ENCODE measurements at regions not wholly inside any gene's neighbourhood (a gene's known extent, or its start where the extent isn't known, plus 50 kb on each side); places are given as distances from the start of the nearest gene placed in this dataset.

DNA sequence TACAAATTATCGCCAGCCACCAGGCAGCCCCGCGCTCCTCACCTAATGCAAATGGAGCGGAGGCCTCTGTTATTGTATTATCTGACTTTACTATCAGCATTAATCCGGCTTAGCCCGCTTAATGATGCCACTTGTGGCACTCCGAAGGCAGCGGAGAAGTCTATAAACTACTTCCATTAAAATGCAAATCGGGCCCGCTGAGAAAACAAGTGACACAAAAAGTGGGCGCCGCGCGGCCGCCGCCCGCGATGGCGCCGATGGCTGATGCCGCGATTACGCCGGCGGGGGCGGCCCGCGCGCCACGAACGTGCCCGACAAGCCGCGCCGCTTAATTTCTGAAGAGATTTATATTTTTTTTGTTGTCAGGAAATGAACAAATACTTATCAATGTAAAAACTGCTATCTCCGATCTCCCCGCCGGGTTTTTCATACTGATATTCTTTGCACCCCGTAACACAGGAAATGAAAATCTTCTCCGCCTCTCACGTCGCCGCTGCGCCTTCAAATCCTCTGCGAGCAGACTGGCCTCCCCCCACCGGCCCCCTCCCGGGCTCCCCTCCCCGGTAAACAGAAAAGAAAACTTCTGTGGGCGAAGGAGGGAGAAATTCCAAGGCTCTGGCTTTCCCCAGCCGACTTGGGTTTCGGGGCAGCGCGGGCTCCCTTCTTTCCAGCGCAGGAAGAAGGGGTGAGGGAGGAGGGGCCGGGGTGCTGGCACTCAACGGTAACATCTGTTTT lies 221.8 kb downstream of the INSIG2 start:
- DNase-seq (ENCODE audit: low read depth): peak; percentile 54
- TF ChIP-seq, protein P1, sequence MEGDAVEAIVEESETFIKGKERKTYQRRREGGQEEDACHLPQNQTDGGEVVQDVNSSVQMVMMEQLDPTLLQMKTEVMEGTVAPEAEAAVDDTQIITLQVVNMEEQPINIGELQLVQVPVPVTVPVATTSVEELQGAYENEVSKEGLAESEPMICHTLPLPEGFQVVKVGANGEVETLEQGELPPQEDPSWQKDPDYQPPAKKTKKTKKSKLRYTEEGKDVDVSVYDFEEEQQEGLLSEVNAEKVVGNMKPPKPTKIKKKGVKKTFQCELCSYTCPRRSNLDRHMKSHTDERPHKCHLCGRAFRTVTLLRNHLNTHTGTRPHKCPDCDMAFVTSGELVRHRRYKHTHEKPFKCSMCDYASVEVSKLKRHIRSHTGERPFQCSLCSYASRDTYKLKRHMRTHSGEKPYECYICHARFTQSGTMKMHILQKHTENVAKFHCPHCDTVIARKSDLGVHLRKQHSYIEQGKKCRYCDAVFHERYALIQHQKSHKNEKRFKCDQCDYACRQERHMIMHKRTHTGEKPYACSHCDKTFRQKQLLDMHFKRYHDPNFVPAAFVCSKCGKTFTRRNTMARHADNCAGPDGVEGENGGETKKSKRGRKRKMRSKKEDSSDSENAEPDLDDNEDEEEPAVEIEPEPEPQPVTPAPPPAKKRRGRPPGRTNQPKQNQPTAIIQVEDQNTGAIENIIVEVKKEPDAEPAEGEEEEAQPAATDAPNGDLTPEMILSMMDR (conservative IDR thresholded peaks at IDR 0.05; ENCODE audit: control insufficient read depth, insufficient read depth, low read depth, low read length): no peak
- peak overlapping the region; percentile 58 for H3K4me3 ChIP-seq (ENCODE audit: control insufficient read depth, low read depth, low read length)

DNA sequence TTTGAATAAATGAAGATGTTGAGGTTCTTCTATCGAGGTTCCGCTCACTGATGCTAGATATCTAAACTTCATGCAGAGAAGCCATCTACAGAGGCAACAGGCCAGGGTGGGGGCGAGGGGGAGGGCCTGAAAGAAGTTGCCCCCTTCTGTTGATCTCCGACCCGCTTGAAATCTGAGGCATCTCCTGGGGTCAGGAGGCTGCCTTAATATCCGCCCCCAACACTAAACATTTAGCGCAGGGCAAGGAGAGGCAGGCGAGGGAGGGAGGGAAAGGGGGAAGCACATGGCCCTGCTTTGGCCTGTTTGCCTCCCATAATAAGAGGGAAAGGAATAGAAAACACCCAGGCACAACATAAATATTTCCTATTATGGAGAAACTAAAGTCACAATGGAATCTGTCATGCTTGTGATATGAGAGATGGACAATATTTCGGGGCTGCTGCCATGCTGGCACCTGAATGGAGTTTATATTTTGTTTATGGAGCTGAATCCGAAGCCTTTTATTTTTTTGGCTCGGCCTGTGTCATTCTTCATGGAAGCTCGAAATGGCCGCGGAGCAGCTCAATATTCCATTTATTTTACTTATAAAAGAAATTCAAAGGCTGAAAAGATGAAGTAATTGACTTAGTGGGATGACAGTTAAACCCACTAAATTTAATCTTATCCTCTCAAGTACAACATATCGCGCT lies 221.1 kb downstream of the INSIG2 start:
- peak overlapping the region; percentile 58 for H3K4me3 ChIP-seq (ENCODE audit: control insufficient read depth, low read depth, low read length)
- TF ChIP-seq, protein P1 (conservative IDR thresholded peaks at IDR 0.05; ENCODE audit: control insufficient read depth, insufficient read depth, low read depth, low read length): no peak
- peak; percentile 14 for DNase-seq (ENCODE audit: low read depth)

DNA sequence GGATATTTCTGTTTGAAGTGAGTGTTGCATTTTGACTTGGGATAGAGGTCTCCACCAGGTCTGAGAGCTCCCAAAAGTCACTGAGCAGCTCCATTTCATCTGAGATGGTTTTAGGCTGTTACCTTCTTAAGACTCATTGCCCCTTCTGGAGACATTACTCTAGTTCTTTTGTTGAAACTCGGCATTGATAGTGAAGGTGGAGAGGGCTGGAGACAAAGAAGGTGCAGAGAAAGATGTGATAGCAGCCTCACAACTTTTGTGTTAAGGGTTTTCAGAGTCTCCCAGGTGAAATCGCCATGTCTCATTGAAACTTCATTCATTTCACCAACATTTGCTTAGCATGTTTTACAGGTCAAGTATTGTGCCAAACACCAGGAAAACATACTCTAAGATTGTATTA lies 219.6 kb downstream of the INSIG2 start:
- H3K4me3 ChIP-seq (ENCODE audit: control insufficient read depth, low read depth, low read length): no peak overlapping the region
- TF ChIP-seq, protein P1 (conservative IDR thresholded peaks at IDR 0.05; ENCODE audit: control insufficient read depth, insufficient read depth, low read depth, low read length): no peak
- no peak for DNase-seq (ENCODE audit: low read depth)

DNA sequence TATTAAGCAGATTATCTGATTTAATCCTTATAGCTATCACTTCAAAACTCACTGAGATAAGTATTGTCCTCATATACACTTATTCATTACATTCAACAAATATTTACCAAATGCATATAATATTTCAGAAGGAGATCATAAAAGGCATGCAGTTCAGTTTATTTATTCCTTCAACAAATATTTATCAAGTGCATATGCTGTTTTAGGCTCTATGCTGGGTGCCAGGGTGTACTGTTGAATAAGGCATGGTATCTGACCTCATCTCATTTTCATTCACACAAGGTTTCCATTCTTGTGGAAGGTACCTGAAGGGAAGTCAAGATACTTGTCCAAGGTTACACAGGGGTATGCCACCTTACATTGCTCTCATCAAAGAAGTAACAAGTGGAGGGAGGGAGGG lies 213.0 kb downstream of the INSIG2 start:
- TF ChIP-seq, protein P1 (conservative IDR thresholded peaks at IDR 0.05; ENCODE audit: control insufficient read depth, insufficient read depth, low read depth, low read length): no peak

DNA sequence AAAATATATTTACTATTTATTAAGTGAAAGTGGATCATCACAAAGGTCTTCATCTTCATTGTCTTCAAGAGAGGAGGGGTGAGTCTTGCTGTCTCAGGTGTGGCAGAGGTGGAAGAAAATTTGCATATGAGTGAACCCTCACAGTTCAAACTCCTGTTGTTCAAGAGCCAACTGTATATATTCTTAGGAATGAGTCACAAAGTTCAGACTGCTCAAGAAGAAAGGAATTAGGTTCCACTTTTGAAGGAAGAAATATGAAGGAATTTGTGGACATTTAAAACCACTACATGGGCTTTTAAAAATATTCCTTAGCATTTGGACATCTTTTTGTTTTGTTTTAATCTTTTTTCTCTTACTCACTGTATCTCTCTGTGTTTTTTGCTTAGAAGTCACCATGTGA lies 212.6 kb downstream of the INSIG2 start:
- no peak for DNase-seq (ENCODE audit: low read depth)
- TF ChIP-seq, protein P1 (conservative IDR thresholded peaks at IDR 0.05; ENCODE audit: control insufficient read depth, insufficient read depth, low read depth, low read length): no peak
- no peak overlapping the region for H3K4me3 ChIP-seq (ENCODE audit: control insufficient read depth, low read depth, low read length)

More for the DNA sequence above, 213.0 kb downstream of the INSIG2 start:
- no peak overlapping the region for H3K4me3 ChIP-seq (ENCODE audit: control insufficient read depth, low read depth, low read length)
- DNase-seq (ENCODE audit: low read depth): no peak

DNA sequence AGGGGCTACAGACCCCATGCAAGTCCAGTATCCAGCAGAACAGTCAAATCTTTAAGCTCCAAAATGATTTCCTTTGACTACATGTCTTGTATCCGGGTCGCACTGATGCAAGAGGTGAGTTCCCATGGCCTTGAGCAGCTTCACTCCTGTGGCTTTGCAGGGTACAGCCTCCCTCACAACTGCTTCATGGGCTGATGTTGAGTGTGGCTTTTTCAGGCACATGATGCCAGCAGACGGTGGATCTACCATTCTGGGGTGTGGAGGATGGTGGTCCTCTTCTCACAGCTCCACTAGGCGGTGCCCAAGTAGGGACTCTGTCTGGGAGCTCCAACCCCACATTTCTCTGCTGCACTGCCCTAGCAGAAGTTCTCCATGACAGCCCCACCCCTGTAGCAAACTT lies 208.4 kb downstream of the INSIG2 start:
- no peak overlapping the region for H3K4me3 ChIP-seq (ENCODE audit: control insufficient read depth, low read depth, low read length)
- no peak for DNase-seq (ENCODE audit: low read depth)
- TF ChIP-seq, protein P1 (conservative IDR thresholded peaks at IDR 0.05; ENCODE audit: control insufficient read depth, insufficient read depth, low read depth, low read length): no peak

All from fibroblast of mammary gland (primary cell).